K562 (cell line): ENCODE measurements at regions not wholly inside any gene's neighbourhood (a gene's known extent, or its start where the extent isn't known, plus 50 kb on each side); places are given as distances from the start of the nearest gene placed in this dataset.
A peak's percentile ranks its signal among the peaks of the same experiment; 100 is the strongest.

Experiments used
- CCNT2 ChIP-seq: IDR thresholded peaks from 2 replicates; pipeline ENCODE4 v1.6.1; 2011; ENCODE audit warnings: borderline replicate concordance, low read depth, mild to moderate bottlenecking, moderate library complexity, mixed read lengths, low read length; ENCODE audit not compliant: insufficient read length; ENCODE audit errors: extremely low read depth
- FOXA3 ChIP-seq, 2 experiments: fragments of 450-650 bp in 1 of 2; sonication (generic) in 1 of 2; formaldehyde crosslinking; IDR thresholded peaks in 1 of 2; conservative IDR thresholded peaks in 1 of 2; 2 replicates each; pipeline versions ENCODE4 v1.4.0 to v1.8.0; 2020 to 2022; ENCODE audit warnings: mild to moderate bottlenecking in 2 of 2, missing genetic modification reagents in 1 of 2
- HES1 ChIP-seq: fragments of 450-650 bp; IDR thresholded peaks from 2 replicates; pipeline ENCODE4 v1.6.1; 2016; ENCODE audit warnings: low read depth, mild to moderate bottlenecking, moderate library complexity
- JUN ChIP-seq, 2 experiments: sonication (generic) in 1 of 2; formaldehyde crosslinking in 1 of 2; IDR thresholded peaks; 2 replicates each; pipeline versions ENCODE4 v1.6.1 to v1.8.0; 2012 to 2022; ENCODE audit warnings: borderline replicate concordance in 2 of 2, mild to moderate bottlenecking in 2 of 2, improper control_type of control experiment in 1 of 2, low read depth in 1 of 2, low read length in 1 of 2, missing genetic modification reagents in 1 of 2
- KDM1A ChIP-seq, 2 experiments: fragments of 450-650 bp; IDR thresholded peaks; 2 replicates each; pipeline ENCODE4 v1.6.1; 2016; ENCODE audit warnings: mild to moderate bottlenecking in 2 of 2
- MAX ChIP-seq: sonication (generic); formaldehyde crosslinking; IDR thresholded peaks from 2 replicates; pipeline ENCODE4 v1.9.0; 2022; ENCODE audit warnings: mild to moderate bottlenecking, missing genetic modification reagents
- MGA ChIP-seq: fragments of 450-650 bp; IDR thresholded peaks from 2 replicates; pipeline ENCODE4 v1.6.1; 2016; ENCODE audit warnings: mild to moderate bottlenecking, moderate library complexity
- NCOA1 ChIP-seq: fragments of 450-650 bp; IDR thresholded peaks from 2 replicates; pipeline ENCODE4 v1.6.1; 2016; ENCODE audit warnings: low read depth
- SOX6 ChIP-seq: fragments of 450-650 bp; IDR thresholded peaks from 2 replicates; pipeline ENCODE4 v1.6.1; 2014; ENCODE audit warnings: mild to moderate bottlenecking
- VEZF1 ChIP-seq: fragments of 200-800 bp; sonication (Bioruptor generic); IDR thresholded peaks from 2 replicates; pipeline ENCODE4 v1.6.1; 2017; ENCODE audit warnings: missing genetic modification characterization, missing compliant biosample characterization

- no peak for TF ChIP-seq HES1
- TF ChIP-seq MGA, result no peak
- no peak for TF ChIP-seq MAX (CRISPR knock-in tag)
- TF ChIP-seq CCNT2, result no peak
- TF ChIP-seq JUN (IDR thresholded peaks at IDR 0.05; ENCODE audit: borderline replicate concordance, low read depth, low read length), result no peak
- TF ChIP-seq JUN (CRISPR knock-in tag; IDR thresholded peaks at IDR 0.05; ENCODE audit: borderline replicate concordance), result no peak
- TF ChIP-seq SOX6, result peak; percentile 93
- TF ChIP-seq FOXA3 (CRISPR knock-in tag; conservative IDR thresholded peaks at IDR 0.05 in 1 of 2, IDR thresholded peaks at IDR 0.05 in 1 of 2), result peak in 1 of 2 experiments; percentile 50; a peak in 1 of 4 replicates
- no peak for TF ChIP-seq NCOA1
- peak in 1 of 2 experiments; percentile 18; a peak in 1 of 4 replicates for TF ChIP-seq KDM1A (IDR thresholded peaks at IDR 0.05)
- no peak for TF ChIP-seq VEZF1 (CRISPR knock-in tag)
Measured at GRCh38 chr5:65078331-65078730, 309.6 kb downstream of the CWC27 start (continued).
